ENCODE measurements at regions not wholly inside any gene's neighbourhood (a gene's known extent, or its start where the extent isn't known, plus 50 kb on each side); places are given as distances from the start of the nearest gene placed in this dataset.

GRCh38 chr2:226295123-226295522 is 504.5 kb downstream of the IRS1 start:
- TF ChIP-seq, protein P1, sequence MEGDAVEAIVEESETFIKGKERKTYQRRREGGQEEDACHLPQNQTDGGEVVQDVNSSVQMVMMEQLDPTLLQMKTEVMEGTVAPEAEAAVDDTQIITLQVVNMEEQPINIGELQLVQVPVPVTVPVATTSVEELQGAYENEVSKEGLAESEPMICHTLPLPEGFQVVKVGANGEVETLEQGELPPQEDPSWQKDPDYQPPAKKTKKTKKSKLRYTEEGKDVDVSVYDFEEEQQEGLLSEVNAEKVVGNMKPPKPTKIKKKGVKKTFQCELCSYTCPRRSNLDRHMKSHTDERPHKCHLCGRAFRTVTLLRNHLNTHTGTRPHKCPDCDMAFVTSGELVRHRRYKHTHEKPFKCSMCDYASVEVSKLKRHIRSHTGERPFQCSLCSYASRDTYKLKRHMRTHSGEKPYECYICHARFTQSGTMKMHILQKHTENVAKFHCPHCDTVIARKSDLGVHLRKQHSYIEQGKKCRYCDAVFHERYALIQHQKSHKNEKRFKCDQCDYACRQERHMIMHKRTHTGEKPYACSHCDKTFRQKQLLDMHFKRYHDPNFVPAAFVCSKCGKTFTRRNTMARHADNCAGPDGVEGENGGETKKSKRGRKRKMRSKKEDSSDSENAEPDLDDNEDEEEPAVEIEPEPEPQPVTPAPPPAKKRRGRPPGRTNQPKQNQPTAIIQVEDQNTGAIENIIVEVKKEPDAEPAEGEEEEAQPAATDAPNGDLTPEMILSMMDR (IDR thresholded peaks at IDR 0.05), result no peak
- TF ChIP-seq POLR2A (IDR thresholded peaks at IDR 0.05; ENCODE audit: low read depth), result no peak

Data from esophagus muscularis mucosa (tissue), 3 donors.